HEK293 (cell line): ENCODE measurements at regions not wholly inside any gene's neighbourhood (a gene's known extent, or its start where the extent isn't known, plus 50 kb on each side); places are given as distances from the start of the nearest gene placed in this dataset.

Source experiments
- CTCF ChIA-PET: fragments of 350-600 bp; formaldehyde crosslinking; extraction: SDS; loops from one replicate; lab custom pipeline; 2021; ENCODE audit warnings: antibody characterized with exemption; lab: Yijun Ruan, JAX
- POLR2A ChIA-PET: fragments of 300-600 bp; formaldehyde crosslinking; extraction: SDS; loops from one replicate; lab custom pipeline; 2020; ENCODE audit warnings: antibody characterized with exemption, inconsistent platforms; lab: Yijun Ruan, JAX
- H3K27ac ChIP-seq: fragments of 200-500 bp; sonication (Bioruptor generic); 2 replicates; pipeline ENCODE4 v1.5.1; 2014; ENCODE audit warnings: low read depth, low read length, control low read depth, inconsistent platforms; ENCODE audit errors: extremely low read depth
- H3K36me3 ChIP-seq, 2 experiments: fragments of 200-500 bp in 1 of 2; sonication (Bioruptor generic) in 1 of 2; 1 replicate in 1 of 2; 2 replicates in 1 of 2; pipeline ENCODE4 v1.5.1; 2014 to 2017; ENCODE audit warnings: inconsistent platforms in 2 of 2, low read length in 2 of 2; ENCODE audit not compliant: control insufficient read depth in 2 of 2, insufficient read depth in 1 of 2
- H3K4me1 ChIP-seq: fragments of 200-500 bp; sonication (Bioruptor generic); 2 replicates; pipeline ENCODE4 v1.5.1; 2014; ENCODE audit warnings: mild to moderate bottlenecking, low read length, inconsistent platforms; ENCODE audit not compliant: control insufficient read depth, insufficient read depth
- H3K4me3 ChIP-seq: 2 replicates; pipeline ENCODE4 v1.5.1; 2011; ENCODE audit warnings: low read depth, mild to moderate bottlenecking, control low read depth, low read length, moderate library complexity
- H3K9me3 ChIP-seq: fragments of 200-500 bp; sonication (Bioruptor generic); 2 replicates; pipeline ENCODE4 v1.5.1; 2014; ENCODE audit warnings: low read depth, low read length, inconsistent platforms; ENCODE audit not compliant: control insufficient read depth, insufficient read depth
- OSR2 ChIP-seq: fragments of 450-650 bp; formaldehyde crosslinking; IDR thresholded peaks from 2 replicates; pipeline ENCODE4 v1.5.1; 2016; ENCODE audit warnings: missing biosample characterization, missing genetic modification characterization
- PRDM10 ChIP-seq: fragments of 450-650 bp; formaldehyde crosslinking; IDR thresholded peaks from 2 replicates; pipeline ENCODE4 v1.5.1; 2016; ENCODE audit warnings: missing biosample characterization, missing genetic modification characterization
- SP2 ChIP-seq: fragments of 450-650 bp; formaldehyde crosslinking; IDR thresholded peaks from 2 replicates; pipeline ENCODE4 v1.5.1; 2016; ENCODE audit warnings: missing biosample characterization, missing genetic modification characterization
- ZBTB20 ChIP-seq: fragments of 450-650 bp; formaldehyde crosslinking; IDR thresholded peaks from 2 replicates; pipeline ENCODE4 v1.5.1; 2016; ENCODE audit warnings: missing biosample characterization, missing genetic modification characterization
- ZNF26 ChIP-seq: fragments of 450-650 bp; formaldehyde crosslinking; IDR thresholded peaks from 2 replicates; pipeline ENCODE4 v1.5.1; 2016; ENCODE audit warnings: missing biosample characterization, missing genetic modification characterization
- ZNF311 ChIP-seq: fragments of 450-650 bp; formaldehyde crosslinking; IDR thresholded peaks from 2 replicates; pipeline ENCODE4 v1.5.1; 2017; ENCODE audit warnings: missing biosample characterization, missing genetic modification characterization, borderline replicate concordance
- ZNF324 ChIP-seq: fragments of 450-650 bp; formaldehyde crosslinking; IDR thresholded peaks from 2 replicates; pipeline ENCODE4 v1.5.1; 2016; ENCODE audit warnings: missing biosample characterization, missing genetic modification characterization
- ZNF37A ChIP-seq: fragments of 450-650 bp; IDR thresholded peaks from 2 replicates; pipeline ENCODE4 v1.5.1; 2018; ENCODE audit warnings: missing biosample characterization, missing genetic modification characterization
- ZNF394 ChIP-seq: fragments of 450-650 bp; formaldehyde crosslinking; IDR thresholded peaks from 2 replicates; pipeline ENCODE4 v1.5.1; 2016; ENCODE audit warnings: missing biosample characterization, missing genetic modification characterization, mild to moderate bottlenecking, moderate library complexity, borderline replicate concordance
- ZNF416 ChIP-seq: fragments of 450-650 bp; formaldehyde crosslinking; IDR thresholded peaks from 2 replicates; pipeline ENCODE4 v1.5.1; 2016; ENCODE audit warnings: missing biosample characterization, missing genetic modification characterization
- ZNF423 ChIP-seq: fragments of 450-650 bp; formaldehyde crosslinking; IDR thresholded peaks from 2 replicates; pipeline ENCODE4 v1.5.1; 2016; ENCODE audit warnings: missing biosample characterization, missing genetic modification characterization
- ZNF544 ChIP-seq: fragments of 450-650 bp; formaldehyde crosslinking; IDR thresholded peaks from 2 replicates; pipeline ENCODE4 v1.5.0; 2017; ENCODE audit warnings: missing biosample characterization, missing genetic modification characterization
- ZNF610 ChIP-seq: fragments of 450-650 bp; formaldehyde crosslinking; IDR thresholded peaks from 2 replicates; pipeline ENCODE4 v1.5.1; 2016; ENCODE audit warnings: missing biosample characterization, missing genetic modification characterization, borderline replicate concordance
- ZNF626 ChIP-seq: fragments of 450-650 bp; sonication (Bioruptor Pico); formaldehyde crosslinking; IDR thresholded peaks from 2 replicates; pipeline ENCODE4 v1.5.1; 2018; ENCODE audit warnings: missing biosample characterization, missing genetic modification characterization, inconsistent platforms
- ZNF660 ChIP-seq: fragments of 450-650 bp; IDR thresholded peaks from 2 replicates; pipeline ENCODE4 v1.5.1; 2018; ENCODE audit warnings: missing biosample characterization, mild to moderate bottlenecking, missing genetic modification characterization
- ZNF701 ChIP-seq: fragments of 450-650 bp; formaldehyde crosslinking; IDR thresholded peaks from 2 replicates; pipeline ENCODE4 v1.5.1; 2016; ENCODE audit warnings: missing biosample characterization, missing genetic modification characterization
- TF ChIP-seq, protein P1 (sequence below): fragments of 450-650 bp; formaldehyde crosslinking; IDR thresholded peaks from 2 replicates; pipeline ENCODE4 v1.5.1; 2017; ENCODE audit warnings: missing biosample characterization, missing genetic modification characterization
- TF ChIP-seq, protein P2 (sequence below): fragments of 450-650 bp; formaldehyde crosslinking; IDR thresholded peaks from 2 replicates; pipeline ENCODE4 v1.5.1; 2016; ENCODE audit warnings: missing biosample characterization, missing genetic modification characterization

DNA sequence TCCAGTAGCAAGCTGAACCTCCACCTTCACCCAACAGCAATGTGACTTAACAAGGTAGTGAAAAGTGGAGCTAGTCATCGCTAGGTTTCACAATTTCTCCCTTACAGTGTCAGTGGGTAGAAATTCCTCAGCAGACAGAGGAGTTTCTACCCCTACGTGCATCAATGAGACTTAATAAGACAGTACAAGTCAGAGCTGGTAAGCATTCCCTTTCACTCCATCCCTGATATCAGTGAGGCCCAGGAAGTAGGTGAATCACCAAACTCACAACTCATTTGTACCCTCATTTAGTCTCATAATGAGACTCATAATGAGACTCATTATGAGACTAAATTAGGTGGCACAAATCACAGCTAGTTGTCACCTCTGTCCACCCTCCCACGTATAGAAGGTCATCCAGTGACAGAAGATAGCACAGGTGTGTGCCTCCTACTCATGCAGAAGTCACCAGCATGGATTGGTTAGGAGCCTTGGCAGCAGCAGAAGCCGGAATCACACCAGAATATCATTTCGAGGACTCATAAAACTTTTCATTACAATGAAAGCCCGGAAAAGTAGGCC is 50.8 kb upstream of the NUDT10 start:
- H3K4me3 ChIP-seq: no peak overlapping the region
- H3K27ac ChIP-seq: no peak overlapping the region
- TF ChIP-seq, protein P1, sequence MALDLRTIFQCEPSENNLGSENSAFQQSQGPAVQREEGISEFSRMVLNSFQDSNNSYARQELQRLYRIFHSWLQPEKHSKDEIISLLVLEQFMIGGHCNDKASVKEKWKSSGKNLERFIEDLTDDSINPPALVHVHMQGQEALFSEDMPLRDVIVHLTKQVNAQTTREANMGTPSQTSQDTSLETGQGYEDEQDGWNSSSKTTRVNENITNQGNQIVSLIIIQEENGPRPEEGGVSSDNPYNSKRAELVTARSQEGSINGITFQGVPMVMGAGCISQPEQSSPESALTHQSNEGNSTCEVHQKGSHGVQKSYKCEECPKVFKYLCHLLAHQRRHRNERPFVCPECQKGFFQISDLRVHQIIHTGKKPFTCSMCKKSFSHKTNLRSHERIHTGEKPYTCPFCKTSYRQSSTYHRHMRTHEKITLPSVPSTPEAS: no peak
- TF ChIP-seq OSR2 (tag by site-specific recombination) (no peak), ZNF701 (no peak), ZNF394 (no peak), ZNF311 (tag by site-specific recombination) (no peak), ZNF423 (no peak), ZNF416 (tag by site-specific recombination) (no peak), ZNF37A (no peak), ZNF26 (tag by site-specific recombination) (no peak), SP2 (no peak), PRDM10 (no peak), ZNF544 (tag by site-specific recombination) (no peak), ZBTB20 (tag by site-specific recombination) (no peak), ZNF660 (tag by site-specific recombination) (no peak), ZNF324 (tag by site-specific recombination) (no peak), ZNF626 (tag by site-specific recombination) (no peak), ZNF610 (tag by site-specific recombination) (no peak)
- TF ChIP-seq, protein P2, sequence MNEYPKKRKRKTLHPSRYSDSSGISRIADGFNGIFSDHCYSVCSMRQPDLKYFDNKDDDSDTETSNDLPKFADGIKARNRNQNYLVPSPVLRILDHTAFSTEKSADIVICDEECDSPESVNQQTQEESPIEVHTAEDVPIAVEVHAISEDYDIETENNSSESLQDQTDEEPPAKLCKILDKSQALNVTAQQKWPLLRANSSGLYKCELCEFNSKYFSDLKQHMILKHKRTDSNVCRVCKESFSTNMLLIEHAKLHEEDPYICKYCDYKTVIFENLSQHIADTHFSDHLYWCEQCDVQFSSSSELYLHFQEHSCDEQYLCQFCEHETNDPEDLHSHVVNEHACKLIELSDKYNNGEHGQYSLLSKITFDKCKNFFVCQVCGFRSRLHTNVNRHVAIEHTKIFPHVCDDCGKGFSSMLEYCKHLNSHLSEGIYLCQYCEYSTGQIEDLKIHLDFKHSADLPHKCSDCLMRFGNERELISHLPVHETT: no peak
- no peaks in the 10 kb centered on the region for H3K36me3 ChIP-seq
- ChIA-PET CTCF (no interaction called here), POLR2A (no interaction called here)
- no peaks in the 10 kb centered on the region for H3K9me3 ChIP-seq
- no peaks in the 10 kb centered on the region for H3K4me1 ChIP-seq
